Suppressor macrophage (primary cell): ENCODE measurements at regions not wholly inside any gene's neighbourhood (a gene's known extent, or its start where the extent isn't known, plus 50 kb on each side); places are given as distances from the start of the nearest gene placed in this dataset.
A peak's percentile ranks its signal among the peaks of the same experiment; 100 is the strongest.
"Not testable (repeated sequence)": the region's sequence is repeated elsewhere in the genome, so short reads cannot be mapped to it uniquely, and the experiment has no call there.

ENCODE experiments used
- DNase-seq, 4 experiments: peaks; one replicate each; pipeline ENCODE4 v3.0.0-alpha.2; 2020 to 2022

DNA sequence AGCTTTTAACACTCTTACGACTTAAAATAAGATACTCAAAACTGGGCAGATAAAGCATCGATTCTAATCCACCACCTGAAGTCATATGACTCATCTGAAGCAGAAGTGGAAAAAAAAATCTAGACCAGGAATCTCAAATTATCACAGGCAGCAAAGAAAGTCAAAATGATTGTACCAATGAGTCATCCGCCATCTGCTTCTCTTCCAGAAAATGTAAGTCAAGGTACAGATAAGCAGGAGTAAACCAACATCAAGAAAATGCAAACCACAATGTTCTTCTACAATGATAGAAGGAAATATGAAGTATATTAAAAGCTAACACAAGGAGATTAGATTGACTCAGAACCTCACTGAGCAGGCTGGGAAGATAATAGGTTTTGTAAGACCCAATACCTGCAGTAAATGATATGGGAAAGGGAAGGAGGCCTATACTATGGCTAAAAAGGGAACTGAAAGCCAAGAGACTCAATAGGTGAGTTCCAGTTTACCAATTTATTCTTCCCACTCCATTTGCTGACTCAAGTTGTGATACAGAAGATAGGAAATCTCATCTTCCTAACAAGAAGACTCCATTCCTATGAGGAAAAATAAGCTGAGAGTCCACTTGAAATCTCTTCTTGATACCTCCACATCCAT, 88.4 kb upstream of the TET2 start:
- peak in 1 of 4 experiments; percentile 13 for DNase-seq

- peak; percentile 69 to 90 (median 78) for DNase-seq
These were observed 87.3 kb upstream of the TET2 start for GRCh38 chr4:105059337-105059736.

DNA sequence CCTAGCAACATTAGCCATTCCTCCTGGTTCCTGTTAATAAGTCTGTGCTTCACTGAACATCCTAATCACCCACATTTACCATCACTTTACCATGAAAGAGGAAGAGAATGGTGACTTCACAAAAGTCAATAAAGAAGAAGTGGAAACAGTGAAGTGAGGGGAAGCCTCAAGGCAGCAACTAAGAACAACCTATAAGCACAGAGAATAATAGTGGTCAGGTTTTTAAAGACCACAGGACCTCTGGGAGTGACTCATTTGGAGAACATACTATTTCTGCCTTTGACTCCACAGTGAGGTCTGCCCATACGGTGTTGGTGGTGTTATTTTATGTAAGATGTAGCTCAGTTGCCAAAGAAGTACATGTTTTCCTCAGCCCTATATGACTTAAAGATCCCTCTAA, 86.0 kb upstream of the TET2 start:
- peak; percentile 70 to 94 (median 82) for DNase-seq

DNA sequence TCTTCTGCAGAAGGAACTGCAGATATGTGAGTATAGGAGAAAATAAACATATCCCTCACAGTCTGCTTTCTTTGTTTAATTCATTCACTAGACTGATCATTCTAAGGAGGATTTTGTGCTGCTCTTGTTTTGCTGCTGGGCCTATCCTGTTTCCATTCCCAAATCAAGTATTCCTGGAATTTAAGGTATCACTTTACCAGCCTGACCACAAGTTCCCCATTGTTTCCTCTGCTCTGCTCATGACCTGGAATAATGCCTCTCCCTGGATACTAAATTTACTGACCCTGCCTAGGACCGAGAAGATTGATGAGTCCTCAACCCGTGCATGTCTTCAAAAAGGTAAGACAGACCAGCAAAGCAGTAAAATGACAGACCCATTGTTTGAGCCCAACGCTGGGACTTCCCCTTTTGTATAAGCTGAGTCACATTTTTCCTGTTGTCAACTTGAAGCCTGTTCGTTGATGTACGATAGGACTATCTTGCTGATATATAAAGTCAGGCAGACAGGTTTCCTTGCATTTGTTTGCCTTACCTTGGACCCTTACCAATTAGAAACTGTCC, 85.5 kb upstream of the TET2 start:
- peak; percentile 66 to 83 (median 73) for DNase-seq

DNA sequence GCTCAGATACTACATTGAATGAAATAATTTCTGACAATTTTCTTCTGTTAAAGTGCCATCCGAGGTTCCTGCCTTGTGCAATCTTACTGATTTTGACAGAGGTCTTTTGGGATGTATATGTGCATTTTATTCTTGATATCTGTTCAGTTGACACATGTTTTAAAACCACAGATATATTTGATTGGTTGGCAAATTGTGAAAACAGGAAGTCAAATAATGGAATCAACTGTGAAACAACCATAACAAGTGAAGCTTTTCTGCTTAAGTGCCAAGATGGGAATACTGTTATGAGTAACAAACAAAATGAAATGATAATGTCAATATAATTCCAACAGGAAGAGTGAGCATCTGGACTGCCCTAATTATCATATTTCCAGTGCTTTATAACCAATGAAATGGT, 84.9 kb upstream of the TET2 start:
- peak in 3 of 4 experiments; percentile 13 to 64 (median 55) for DNase-seq

DNA sequence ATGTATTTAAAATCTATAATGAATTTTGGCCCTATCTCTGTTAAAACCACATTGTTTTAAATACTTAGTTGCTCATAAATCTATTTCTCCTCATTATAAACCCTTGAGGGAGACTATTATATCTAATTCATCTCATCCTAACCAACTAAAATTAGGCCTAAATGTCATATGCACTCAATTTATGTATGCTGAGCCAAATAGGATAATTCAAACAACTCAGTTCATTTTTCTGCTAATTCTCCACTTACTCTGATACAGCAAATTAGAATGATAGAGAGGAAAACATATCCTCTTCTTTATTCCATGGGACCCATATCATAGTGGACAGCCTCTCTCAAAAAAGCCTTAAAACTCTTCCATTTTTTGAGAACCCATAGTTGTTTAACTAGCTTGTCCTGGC, 80.3 kb upstream of the TET2 start:
- no peak for DNase-seq

- no peak for DNase-seq
These were observed 79.2 kb upstream of the TET2 start for GRCh38 chr4:105067431-105067830.

DNA sequence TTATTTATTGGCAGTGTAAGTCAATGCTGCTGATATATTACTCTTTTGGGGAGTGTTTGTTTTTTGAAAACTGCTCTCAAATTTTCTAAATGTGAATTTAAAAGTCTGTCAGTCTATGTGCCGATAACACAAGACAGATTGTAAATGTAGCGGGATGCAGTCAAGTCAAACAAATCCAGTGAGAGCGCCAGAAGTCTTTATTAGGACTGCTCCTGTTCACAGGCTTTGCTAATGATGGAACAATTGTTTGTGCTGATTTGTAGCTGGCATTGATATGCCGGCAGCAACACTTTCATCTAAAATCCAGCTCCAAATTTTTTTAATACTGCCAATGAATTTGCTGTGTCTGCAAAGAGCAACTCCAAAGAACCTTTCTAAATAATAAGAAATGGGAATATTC, 78.7 kb upstream of the TET2 start:
- no peak for DNase-seq

GRCh38 chr4:105068516-105068915, 78.2 kb upstream of the TET2 start:
- no peak for DNase-seq

- not testable (repeated sequence) for DNase-seq
These were observed 74.6 kb upstream of the TET2 start for GRCh38 chr4:105072095-105072494.

DNA sequence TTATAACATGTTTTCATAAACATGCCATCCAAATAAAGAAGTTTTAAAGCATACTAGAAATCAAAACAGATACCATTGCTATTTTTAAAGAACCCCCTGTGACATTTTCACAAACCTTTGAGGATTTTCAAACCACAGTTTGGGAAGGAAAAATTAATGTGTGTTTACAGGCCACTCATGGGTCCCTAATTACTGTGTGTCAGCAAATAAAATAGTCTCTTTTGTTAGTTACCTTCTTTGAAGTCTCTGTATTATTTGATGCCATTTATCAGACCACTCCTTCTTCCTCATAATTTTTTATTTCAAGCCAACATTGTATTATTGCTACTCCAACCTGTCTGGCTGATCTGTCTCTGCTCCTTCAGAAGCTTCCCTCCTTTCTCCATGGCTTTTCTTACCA, 72.6 kb upstream of the TET2 start:
- no peak for DNase-seq

- no peak for DNase-seq
These were observed 71.6 kb upstream of the TET2 start for GRCh38 chr4:105075045-105075444.

- peak in 3 of 4 experiments; percentile 4 to 50 (median 37) for DNase-seq
These were observed 58.4 kb upstream of the TET2 start for GRCh38 chr4:105088110-105088879.

- no peak for DNase-seq
These were observed 54.3 kb upstream of the TET2 start for GRCh38 chr4:105092356-105092755.

GRCh38 chr4:105092768-105093167, 53.9 kb upstream of the TET2 start:
- DNase-seq = no peak

- no peak for DNase-seq
These were observed 52.7 kb upstream of the TET2 start for GRCh38 chr4:105093975-105094374.
